Keratinocyte (primary cell): ENCODE measurements at regions not wholly inside any gene's neighbourhood (a gene's known extent, or its start where the extent isn't known, plus 50 kb on each side); places are given as distances from the start of the nearest gene placed in this dataset.

ENCODE experiments used
- DNase-seq: peaks from one replicate; pipeline ENCODE4 v3.0.0-alpha.2; 2011; ENCODE audit warnings: low read depth, missing footprints, low spot score
- FAIRE-seq: peaks from 2 replicates; lab custom pipeline; 2011; peaks lifted over from hg19 to GRCh38; lab: Jason Lieb, UNC
- H2AFZ ChIP-seq: 2 replicates; pipeline ENCODE4 v1.6.0; 2012; ENCODE audit warnings: low read length, control low read depth, inconsistent platforms; ENCODE audit not compliant: control insufficient read depth
- H3K27ac ChIP-seq: 2 replicates; pipeline ENCODE4 v1.5.1; 2011; ENCODE audit warnings: low read length; ENCODE audit not compliant: control insufficient read depth, insufficient read depth
- H3K27me3 ChIP-seq: 3 replicates; pipeline ENCODE4 v1.6.0; 2011; ENCODE audit warnings: low read length; ENCODE audit not compliant: control insufficient read depth, insufficient read depth; ENCODE audit errors: extremely low read depth
- H3K36me3 ChIP-seq, 2 experiments: 2 replicates in 1 of 2; 3 replicates in 1 of 2; pipeline ENCODE4 v1.5.1; 2011; ENCODE audit warnings: low read length in 2 of 2, mild to moderate bottlenecking in 1 of 2; ENCODE audit not compliant: control insufficient read depth in 2 of 2, insufficient read depth in 2 of 2; ENCODE audit errors: extremely low read depth in 1 of 2
- H3K4me1 ChIP-seq: 3 replicates; pipeline ENCODE4 v1.5.1; 2011; ENCODE audit warnings: low read length; ENCODE audit not compliant: control insufficient read depth, insufficient read depth; ENCODE audit errors: extremely low read depth
- H3K4me2 ChIP-seq: 3 replicates; pipeline ENCODE4 v1.6.0; 2011; ENCODE audit warnings: low read depth, low read length; ENCODE audit not compliant: control insufficient read depth, insufficient read depth; ENCODE audit errors: extremely low read depth
- H3K4me3 ChIP-seq, 3 experiments: fragments of 200-600 bp in 1 of 3; sonication (generic) in 1 of 3; 2 replicates in 2 of 3; 3 replicates in 1 of 3; pipeline ENCODE4 v1.5.1; 2011 to 2016; ENCODE audit warnings: low read length in 3 of 3, mild to moderate bottlenecking in 3 of 3, control low read depth in 2 of 3, inconsistent platforms in 1 of 3, low read depth in 1 of 3, mixed read lengths in 1 of 3, mixed run types in 1 of 3, moderate library complexity in 1 of 3; ENCODE audit not compliant: control insufficient read depth in 2 of 3, insufficient read depth in 2 of 3; ENCODE audit errors: extremely low read depth in 1 of 3
- H3K79me2 ChIP-seq: 2 replicates; pipeline ENCODE4 v1.6.0; 2012; ENCODE audit warnings: low read length; ENCODE audit not compliant: control insufficient read depth, insufficient read depth
- H3K9ac ChIP-seq: 3 replicates; pipeline ENCODE4 v1.6.0; 2011; ENCODE audit warnings: low read length; ENCODE audit not compliant: control insufficient read depth, insufficient read depth; ENCODE audit errors: extremely low read depth
- H3K9me1 ChIP-seq: 3 replicates; pipeline ENCODE4 v1.6.0; 2011; ENCODE audit warnings: low read length; ENCODE audit not compliant: control insufficient read depth, insufficient read depth; ENCODE audit errors: extremely low read depth
- H3K9me3 ChIP-seq: 2 replicates; pipeline ENCODE4 v1.5.1; 2012; ENCODE audit warnings: low read depth, low read length; ENCODE audit not compliant: control insufficient read depth
- H4K20me1 ChIP-seq: 3 replicates; pipeline ENCODE4 v1.6.0; 2011; ENCODE audit warnings: low read length; ENCODE audit not compliant: control insufficient read depth, insufficient read depth; ENCODE audit errors: extremely low read depth
- CTCF ChIP-seq, 3 experiments: IDR thresholded peaks in 1 of 3; conservative IDR thresholded peaks in 1 of 3; optimal IDR thresholded peaks in 1 of 3; 2 replicates in 2 of 3; 3 replicates in 1 of 3; pipeline versions ENCODE3 to v1.5.1; 2011; ENCODE audit warnings: low read length in 3 of 3, mild to moderate bottlenecking in 3 of 3, moderate library complexity in 2 of 3, control low read depth in 1 of 3, inconsistent platforms in 1 of 3; ENCODE audit not compliant: insufficient read depth in 2 of 3; ENCODE audit errors: extremely low read depth in 1 of 3
- EZH2 ChIP-seq: IDR thresholded peaks from one replicate; pipeline ENCODE4 v1.6.1; 2012; ENCODE audit warnings: inconsistent platforms, mild to moderate bottlenecking, low read length, moderate library complexity
- dilution Hi-C: fragments of 300-500 bp; cut with MboI; formaldehyde crosslinking; loops from one replicate; pipeline ENCODE4 v1.7.0; 2020; ENCODE audit warnings: low sequenced_read_pairs; ENCODE audit not compliant: extremely low pct_ligation_motif_present

- peaks cover 7% of the 10 kb centered on the region for H3K27me3 ChIP-seq
- dilution Hi-C loops = no loop called here
- H3K36me3 ChIP-seq = no peaks in the 10 kb centered on the region
- no peak overlapping the region for H3K9ac ChIP-seq
- no peak overlapping the region for H3K4me3 ChIP-seq
- no peak for FAIRE-seq
- H3K9me1 ChIP-seq = no peaks in the 10 kb centered on the region
- no peaks in the 10 kb centered on the region for H3K9me3 ChIP-seq
- no peaks in the 10 kb centered on the region for H3K4me1 ChIP-seq
- no peak for DNase-seq
- H3K79me2 ChIP-seq = no peaks in the 10 kb centered on the region
- H3K4me2 ChIP-seq = no peak overlapping the region
- no peak overlapping the region for H2AFZ ChIP-seq
- no peaks in the 10 kb centered on the region for H4K20me1 ChIP-seq
- H3K27ac ChIP-seq = no peak overlapping the region
- TF ChIP-seq CTCF (optimal IDR thresholded peaks at IDR 0.05 in 1 of 3, IDR thresholded peaks at IDR 0.05 in 1 of 3, conservative IDR thresholded peaks at IDR 0.05 in 1 of 3; ENCODE audit: extremely low read depth in 1 of 3, insufficient read depth in 2 of 3, low read length in 3 of 3) = no peak
- no peak for TF ChIP-seq EZH2
Measured at GRCh38 chr7:35523292-35523691, 171.6 kb downstream of the HERPUD2 start.

- TF ChIP-seq EZH2 = no peak
- TF ChIP-seq CTCF (optimal IDR thresholded peaks at IDR 0.05 in 1 of 3, IDR thresholded peaks at IDR 0.05 in 1 of 3, conservative IDR thresholded peaks at IDR 0.05 in 1 of 3; ENCODE audit: extremely low read depth in 1 of 3, insufficient read depth in 2 of 3, low read length in 3 of 3) = no peak
- FAIRE-seq = no peak
- dilution Hi-C loops = no loop called here
- no peaks in the 10 kb centered on the region for H3K9me3 ChIP-seq
- H3K27me3 ChIP-seq = peaks cover 11% of the 10 kb centered on the region
- DNase-seq = no peak
- no peak overlapping the region for H2AFZ ChIP-seq
- no peaks in the 10 kb centered on the region for H4K20me1 ChIP-seq
- H3K4me3 ChIP-seq = no peak overlapping the region
- no peaks in the 10 kb centered on the region for H3K4me1 ChIP-seq
- no peaks in the 10 kb centered on the region for H3K36me3 ChIP-seq
- no peak overlapping the region for H3K27ac ChIP-seq
- H3K4me2 ChIP-seq = no peak overlapping the region
- H3K79me2 ChIP-seq = no peaks in the 10 kb centered on the region
- no peaks in the 10 kb centered on the region for H3K9me1 ChIP-seq
- H3K9ac ChIP-seq = no peak overlapping the region
Measured at GRCh38 chr7:35522697-35523096, 172.2 kb downstream of the HERPUD2 start.
